Right atrium auricular region (tissue), 2 donors: ENCODE measurements at regions not wholly inside any gene's neighbourhood (a gene's known extent, or its start where the extent isn't known, plus 50 kb on each side); places are given as distances from the start of the nearest gene placed in this dataset.

Experiments
- DNase-seq: peaks from one replicate; pipeline ENCODE4 v3.0.0-alpha.2; 2019; ENCODE audit warnings: low spot score
- H3K27ac ChIP-seq, 2 donors: fragments of 200-600 bp; sonication (generic); 1 replicate in 1 of 2; 2 replicates in 1 of 2; pipeline ENCODE4 v1.5.1; 2016 to 2019
- H3K27me3 ChIP-seq, 2 donors: fragments of 200-600 bp; sonication (generic); one replicate each; pipeline versions ENCODE4 v1.5.1 to v1.6.0; 2017 to 2019
- H3K36me3 ChIP-seq: fragments of 200-600 bp; sonication (generic); one replicate; pipeline ENCODE4 v1.5.1; 2016
- H3K4me1 ChIP-seq, 2 donors: fragments of 200-600 bp; sonication (generic); one replicate each; pipeline versions ENCODE4 v1.5.1 to v1.6.0; 2017 to 2019
- H3K4me3 ChIP-seq, 2 donors: fragments of 200-600 bp; sonication (generic); 1 replicate in 1 of 2; 2 replicates in 1 of 2; pipeline ENCODE4 v1.5.1; 2017 to 2019; ENCODE audit warnings: mild to moderate bottlenecking in 1 of 2, moderate library complexity in 1 of 2
- H3K9me3 ChIP-seq, 2 donors: fragments of 200-600 bp; sonication (generic); one replicate each; pipeline ENCODE4 v1.5.1; 2019
- CTCF ChIP-seq, 2 donors: fragments of 200-600 bp; sonication (generic); IDR thresholded peaks; one replicate each; pipeline ENCODE4 v1.5.1; 2019; ENCODE audit warnings: antibody characterized with exemption in 2 of 2

- no peak for DNase-seq
- Histone ChIP-seq H3K27me3 (no peaks in the 10 kb centered on the region), H3K4me1 (no peaks in the 10 kb centered on the region), H3K9me3 (peaks cover 0 to 6% of the 10 kb centered on the region in 2 donors), H3K4me3 (no peak overlapping the region), H3K36me3 (no peaks in the 10 kb centered on the region), H3K27ac (no peak overlapping the region)
- TF ChIP-seq CTCF (IDR thresholded peaks at IDR 0.05), result no peak
Observed at GRCh38 chr2:185316383-185316782, 422.2 kb upstream of the FSIP2 start.

- no peaks in the 10 kb centered on the region for H3K36me3 ChIP-seq
- H3K27ac ChIP-seq, result no peak overlapping the region
- no peak for DNase-seq
- TF ChIP-seq CTCF (IDR thresholded peaks at IDR 0.05), result no peak
- H3K4me3 ChIP-seq, result no peak overlapping the region
- H3K4me1 ChIP-seq, result no peaks in the 10 kb centered on the region
- no peaks in the 10 kb centered on the region for H3K27me3 ChIP-seq
- no peaks in the 10 kb centered on the region for H3K9me3 ChIP-seq
Observed at GRCh38 chr2:185318271-185318724, 420.3 kb upstream of the FSIP2 start.

- Histone ChIP-seq H3K9me3 (no peaks in the 10 kb centered on the region), H3K36me3 (no peaks in the 10 kb centered on the region), H3K4me3 (no peak overlapping the region), H3K27ac (no peak overlapping the region), H3K4me1 (no peaks in the 10 kb centered on the region), H3K27me3 (no peaks in the 10 kb centered on the region)
- DNase-seq, result no peak
- no peak for TF ChIP-seq CTCF (IDR thresholded peaks at IDR 0.05)
Observed at GRCh38 chr2:185335879-185336278, 402.7 kb upstream of the FSIP2 start.

- Histone ChIP-seq H3K9me3 (no peaks in the 10 kb centered on the region), H3K4me1 (no peaks in the 10 kb centered on the region), H3K27ac (no peak overlapping the region), H3K36me3 (no peaks in the 10 kb centered on the region), H3K27me3 (no peaks in the 10 kb centered on the region), H3K4me3 (no peak overlapping the region)
- TF ChIP-seq CTCF (IDR thresholded peaks at IDR 0.05), result no peak
- no peak for DNase-seq
Observed at GRCh38 chr2:185337033-185337432, 401.6 kb upstream of the FSIP2 start.

- H3K27me3 ChIP-seq, result no peaks in the 10 kb centered on the region
- H3K36me3 ChIP-seq, result no peaks in the 10 kb centered on the region
- no peak for TF ChIP-seq CTCF (IDR thresholded peaks at IDR 0.05)
- no peaks in the 10 kb centered on the region for H3K9me3 ChIP-seq
- H3K4me3 ChIP-seq, result no peak overlapping the region
- DNase-seq, result no peak
- no peak overlapping the region for H3K27ac ChIP-seq
- no peaks in the 10 kb centered on the region for H3K4me1 ChIP-seq
Observed at GRCh38 chr2:185338104-185338503, 400.5 kb upstream of the FSIP2 start.

- no peak overlapping the region for H3K27ac ChIP-seq
- H3K36me3 ChIP-seq, result no peaks in the 10 kb centered on the region
- DNase-seq, result no peak
- no peak for TF ChIP-seq CTCF (IDR thresholded peaks at IDR 0.05)
- no peaks in the 10 kb centered on the region for H3K27me3 ChIP-seq
- H3K4me3 ChIP-seq, result no peak overlapping the region
- H3K4me1 ChIP-seq, result no peaks in the 10 kb centered on the region
- no peaks in the 10 kb centered on the region for H3K9me3 ChIP-seq
Observed at GRCh38 chr2:185347445-185347844, 391.2 kb upstream of the FSIP2 start.
